K562 (cell line): ENCODE measurements at regions not wholly inside any gene's neighbourhood (a gene's known extent, or its start where the extent isn't known, plus 50 kb on each side); places are given as distances from the start of the nearest gene placed in this dataset.

Experiments used
- ATAC-seq: fragments of 200-7000 bp; cut with Tn5 transposase; 3 replicates; pipeline ENCODE4 v1.9.1; 2020; ENCODE audit warnings: moderate library complexity
- BruUV-seq: library from RNA; stranded (reverse); fragments of 400-500 nt; replicated peaks from 2 replicates; lab custom pipeline; 2021; lab: Mats Ljungman, UMichigan
- CTCF ChIA-PET: fragments of 300-600 bp; formaldehyde crosslinking; extraction: SDS; loops from one replicate; lab custom pipeline; 2021; ENCODE audit warnings: low intra/inter-chr PET ratio; lab: Yijun Ruan, JAX
- POLR2A ChIA-PET: fragments of 300-600, 350-650 bp; sonication (Branson Sonifier 250); formaldehyde crosslinking; extraction: SDS; loops from one replicate; lab custom pipeline; 2021; ENCODE audit warnings: antibody characterized with exemption, inconsistent platforms; lab: Yijun Ruan, JAX
- DNase-seq, 4 experiments: peaks; one replicate each; pipeline versions ENCODE4 v3.0.0 to v3.0.0-alpha.2; 2011 to 2018; ENCODE audit warnings: low spot score in 3 of 4, mixed read lengths in 3 of 4; ENCODE audit errors: extremely low read depth in 1 of 4
- FAIRE-seq: peaks from 2 replicates; lab custom pipeline; 2011; peaks lifted over from hg19 to GRCh38; lab: Jason Lieb, UNC
- H2AFZ ChIP-seq: 2 replicates; pipeline ENCODE4 v1.6.0; 2011; ENCODE audit warnings: low read depth, low read length, control low read depth, inconsistent platforms
- H3K27ac ChIP-seq: fragments of 200-600 bp; 3 replicates; pipeline ENCODE4 v1.8.0; 2011; ENCODE audit warnings: low read depth, mild to moderate bottlenecking, control low read depth, inconsistent platforms, low read length, moderate library complexity, mixed read lengths; ENCODE audit errors: extremely low read depth
- H3K27me3 ChIP-seq, 2 experiments: fragments of 300-600 bp in 1 of 2; 2 replicates in 1 of 2; 3 replicates in 1 of 2; pipeline versions ENCODE4 v1.6.0 to v1.8.0; 2011; ENCODE audit warnings: inconsistent platforms in 2 of 2, low read length in 2 of 2, mild to moderate bottlenecking in 1 of 2, mixed read lengths in 1 of 2, moderate library complexity in 1 of 2; ENCODE audit not compliant: control insufficient read depth in 2 of 2, insufficient read depth in 2 of 2
- H3K36me3 ChIP-seq: fragments of 300-600 bp; 3 replicates; pipeline ENCODE4 v1.8.0; 2011; ENCODE audit warnings: mild to moderate bottlenecking, low read length, inconsistent platforms; ENCODE audit not compliant: control insufficient read depth, insufficient read depth
- H3K4me1 ChIP-seq, 2 experiments: fragments of 200-600 bp in 1 of 2; replicated peaks in 1 of 2; 2 replicates in 1 of 2; 3 replicates in 1 of 2; pipeline versions ENCODE4 v1.5.1 to v1.8.0; 2011; ENCODE audit warnings: inconsistent platforms in 2 of 2, low read length in 2 of 2, mild to moderate bottlenecking in 1 of 2, mixed read lengths in 1 of 2, moderate library complexity in 1 of 2; ENCODE audit not compliant: control insufficient read depth in 2 of 2, insufficient read depth in 2 of 2
- H3K4me2 ChIP-seq: 2 replicates; pipeline ENCODE4 v1.6.1; 2011; ENCODE audit warnings: low read length, control low read depth, inconsistent platforms, mixed read lengths; ENCODE audit not compliant: insufficient read depth
- H3K4me3 ChIP-seq: fragments of 200-600 bp; sonication (generic), shearing (Covaris generic); 2 replicates; pipeline ENCODE4 v1.5.1; 2016; ENCODE audit warnings: control low read depth, inconsistent platforms
- H3K79me2 ChIP-seq: fragments of 200-600 bp; 3 replicates; pipeline ENCODE4 v1.8.0; 2011; ENCODE audit warnings: low read length, inconsistent platforms; ENCODE audit not compliant: control insufficient read depth, insufficient read depth
- H3K9ac ChIP-seq, 2 experiments: 2 replicates each; pipeline versions ENCODE4 v1.6.0 to v1.6.1; 2011; ENCODE audit warnings: low read depth in 2 of 2, low read length in 2 of 2, control low read depth in 1 of 2, inconsistent platforms in 1 of 2, mild to moderate bottlenecking in 1 of 2, mixed read lengths in 1 of 2; ENCODE audit not compliant: insufficient read depth in 1 of 2
- H3K9me1 ChIP-seq: one replicate; pipeline ENCODE4 v1.6.0; 2011; ENCODE audit warnings: inconsistent platforms, mild to moderate bottlenecking, low read length, moderate library complexity; ENCODE audit not compliant: control insufficient read depth, insufficient read depth
- H3K9me3 ChIP-seq: replicated peaks from 2 replicates; pipeline ENCODE4 v1.5.1; 2011; ENCODE audit warnings: low read depth, low read length, inconsistent platforms; ENCODE audit not compliant: control insufficient read depth, insufficient read depth
- H4K20me1 ChIP-seq: replicated peaks from 2 replicates; pipeline ENCODE4 v1.6.1; 2011; ENCODE audit warnings: low read length, inconsistent platforms, mixed read lengths; ENCODE audit not compliant: control insufficient read depth, insufficient read depth
- CHD7 ChIP-seq: fragments of 200-600 bp; sonication (generic); IDR thresholded peaks from one replicate; pipeline ENCODE4 v1.6.1; 2012; ENCODE audit warnings: mild to moderate bottlenecking, low read depth, low read length, inconsistent platforms
- WGBS: fragments of 100-300 bp; shearing (Covaris generic); methylation state at CpG from one replicate; pipeline ENCODE4 v1.1.6; 2016; ENCODE audit warnings: low coverage, mixed read lengths; ENCODE audit not compliant: insufficient coverage; ENCODE audit errors: missing lambda C conversion rate; 5-methylcytosine and 5-hydroxymethylcytosine counted together
- in situ Hi-C: fragments of 300-500 bp; cut with MboI; formaldehyde crosslinking; loops from 4 replicates; pipeline ENCODE4 v1.15.0; 2018; ENCODE audit warnings: inconsistent platforms, mixed read lengths
- intact Hi-C: fragments of 100-400 bp; cut with micrococcal nuclease; formaldehyde crosslinking; loops from 2 replicates; pipeline ENCODE4 v1.14.2; 2022

DNA sequence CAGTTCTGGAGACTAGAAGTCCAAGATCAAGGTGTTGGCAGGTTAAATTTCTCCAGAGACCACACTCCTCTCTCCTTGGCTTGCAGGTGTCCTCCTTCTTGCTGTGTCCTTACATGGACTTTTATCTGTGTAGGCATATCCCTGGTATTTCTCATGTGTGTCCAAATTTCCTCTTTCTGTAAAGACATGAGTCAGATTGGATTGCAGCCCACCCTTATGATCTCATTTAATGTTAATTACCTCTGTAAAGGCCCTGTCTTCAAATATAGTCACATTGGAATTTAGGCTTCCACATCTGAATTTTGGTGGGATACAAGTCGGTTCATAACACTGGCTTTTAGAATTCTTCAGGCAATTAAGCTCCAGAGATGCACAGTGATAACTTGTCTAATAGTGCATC, 322.2 kb upstream of the GRIA1 start:
- ChIA-PET CTCF (no interaction called here), POLR2A (no interaction called here)
- Histone ChIP-seq H3K4me1 (no peaks in the 10 kb centered on the region), H4K20me1 (no peaks in the 10 kb centered on the region), H3K27me3 (no peaks in the 10 kb centered on the region), H3K4me3 (no peak overlapping the region), H3K4me2 (no peak overlapping the region), H3K9me3 (no peaks in the 10 kb centered on the region), H3K9ac (no peak overlapping the region), H3K27ac (no peak overlapping the region), H3K9me1 (no peaks in the 10 kb centered on the region), H3K79me2 (no peaks in the 10 kb centered on the region), H2AFZ (no peak overlapping the region), H3K36me3 (no peaks in the 10 kb centered on the region)
- in situ Hi-C loops = no loop called here
- FAIRE-seq (no peak), ATAC-seq (no peak), DNase-seq (no peak)
- no TSS peak for BruUV-seq
- intact Hi-C loops = no loop called here
- no peak for TF ChIP-seq CHD7
- TF ChIP-seq, all 486 proteins: peak for 0
- 0% methylated on average over 1 of the region's 1 CpG for WGBS
